GM18508 (cell line): ENCODE measurements at regions not wholly inside any gene's neighbourhood (a gene's known extent, or its start where the extent isn't known, plus 50 kb on each side); places are given as distances from the start of the nearest gene placed in this dataset.
"Not testable (repeated sequence)": the region's sequence is repeated elsewhere in the genome, so short reads cannot be mapped to it uniquely, and the experiment has no call there.

ENCODE experiments used
- ATAC-seq: cut with Tn5 transposase; IDR thresholded peaks from one replicate; pipeline ENCODE4 v1.9.1; 2021; ENCODE audit warnings: moderate number of reproducible peaks; ENCODE audit not compliant: insufficient read depth, unreplicated experiment

GRCh38 chr10:21161090-21161625 is 264.0 kb upstream of the NEBL start:
- ATAC-seq, result no peak

GRCh38 chr10:21160116-21160515 is 263.0 kb upstream of the NEBL start:
- ATAC-seq, result no peak

- no peak for ATAC-seq
These were observed 262.6 kb upstream of the NEBL start for GRCh38 chr10:21159669-21160068.

- no peak for ATAC-seq
These were observed 261.2 kb upstream of the NEBL start for GRCh38 chr10:21158301-21158700.

GRCh38 chr10:21157664-21158063 is 260.6 kb upstream of the NEBL start:
- ATAC-seq, result no peak

GRCh38 chr10:21150166-21150565 is 253.1 kb upstream of the NEBL start:
- no peak for ATAC-seq

GRCh38 chr10:21146436-21146789 is 249.3 kb upstream of the NEBL start:
- no peak for ATAC-seq

GRCh38 chr10:21145751-21146435 is 248.8 kb upstream of the NEBL start:
- ATAC-seq, result no peak

- ATAC-seq, result no peak
These were observed 246.9 kb upstream of the NEBL start for GRCh38 chr10:21144047-21144446.

- no peak for ATAC-seq
These were observed 244.9 kb upstream of the NEBL start for GRCh38 chr10:21141946-21142492.

GRCh38 chr10:21138769-21139340 is 241.7 kb upstream of the NEBL start:
- ATAC-seq, result no peak

GRCh38 chr10:21135023-21135931 is 238.2 kb upstream of the NEBL start:
- no peak for ATAC-seq

GRCh38 chr10:21134645-21135022 is 237.5 kb upstream of the NEBL start:
- ATAC-seq, result no peak

- no peak for ATAC-seq
These were observed 233.8 kb upstream of the NEBL start for GRCh38 chr10:21130683-21131442.

GRCh38 chr10:21130108-21130507 is 233.0 kb upstream of the NEBL start:
- no peak for ATAC-seq

GRCh38 chr10:21125471-21126228 is 228.5 kb upstream of the NEBL start:
- no peak for ATAC-seq

- no peak for ATAC-seq
These were observed 225.8 kb upstream of the NEBL start for GRCh38 chr10:21122907-21123306.

GRCh38 chr10:21121822-21122221 is 224.7 kb upstream of the NEBL start:
- ATAC-seq, result not testable (repeated sequence)

- ATAC-seq, result no peak
These were observed 217.6 kb upstream of the NEBL start for GRCh38 chr10:21114683-21115082.
